SK-N-SH (cell line): ENCODE measurements at regions not wholly inside any gene's neighbourhood (a gene's known extent, or its start where the extent isn't known, plus 50 kb on each side); places are given as distances from the start of the nearest gene placed in this dataset.

Experiments used
- CTCF ChIA-PET: fragments of 300-600, 350-600 bp; formaldehyde crosslinking; extraction: SDS; loops from one replicate; lab custom pipeline; 2021; lab: Yijun Ruan, JAX
- POLR2A ChIA-PET: fragments of 350-600 bp; sonication (Branson Sonifier 250); formaldehyde crosslinking; extraction: SDS; loops from one replicate; lab custom pipeline; 2020; ENCODE audit warnings: antibody characterized with exemption, inconsistent platforms; lab: Yijun Ruan, JAX
- DNase-seq: peaks from one replicate; pipeline ENCODE4 v3.0.0; 2012
- H2AFZ ChIP-seq: fragments of 200-600 bp; sonication (generic); 2 replicates; pipeline ENCODE4 v1.8.1; 2016; ENCODE audit warnings: antibody characterized with exemption, mild to moderate bottlenecking, low read depth
- H3F3A ChIP-seq: fragments of 200-600 bp; sonication (generic); replicated peaks from 2 replicates; pipeline ENCODE3; 2016; ENCODE audit warnings: antibody characterized with exemption, mild to moderate bottlenecking; ENCODE audit not compliant: insufficient read depth
- H3K27ac ChIP-seq, 2 experiments: fragments of 200-500 bp in 1 of 2; fragments of 200-600 bp in 1 of 2; sonication (Bioruptor generic) in 1 of 2; sonication (generic), shearing (Covaris generic) in 1 of 2; 2 replicates each; pipeline versions ENCODE4 v1.5.1 to v1.6.1; 2014 to 2016; ENCODE audit warnings: low read depth in 2 of 2, inconsistent platforms in 1 of 2, low read length in 1 of 2, mild to moderate bottlenecking in 1 of 2, mixed read lengths in 1 of 2
- H3K27me3 ChIP-seq: fragments of 200-600 bp; sonication (generic), shearing (Covaris generic); 2 replicates; pipeline ENCODE4 v1.6.1; 2016; ENCODE audit warnings: mixed run types; ENCODE audit not compliant: insufficient read depth
- H3K36me3 ChIP-seq, 2 experiments: fragments of 200-500 bp in 1 of 2; fragments of 200-600 bp in 1 of 2; sonication (Bioruptor generic) in 1 of 2; sonication (generic) in 1 of 2; replicated peaks in 1 of 2; 2 replicates each; pipeline versions ENCODE3 to v1.5.1; 2014 to 2016; ENCODE audit warnings: low read length in 1 of 2, mild to moderate bottlenecking in 1 of 2; ENCODE audit not compliant: insufficient read depth in 2 of 2, control insufficient read depth in 1 of 2
- H3K4me1 ChIP-seq, 2 experiments: fragments of 200-500 bp in 1 of 2; fragments of 200-600 bp in 1 of 2; sonication (Bioruptor generic) in 1 of 2; sonication (generic), shearing (Covaris generic) in 1 of 2; 2 replicates each; pipeline versions ENCODE4 v1.5.1 to v1.6.1; 2014 to 2016; ENCODE audit warnings: low read depth in 1 of 2, low read length in 1 of 2, mixed run types in 1 of 2; ENCODE audit not compliant: insufficient read depth in 2 of 2, control insufficient read depth in 1 of 2
- H3K4me2 ChIP-seq: fragments of 200-600 bp; sonication (generic), shearing (Covaris generic); 2 replicates; pipeline ENCODE4 v1.6.1; 2017; ENCODE audit warnings: mixed run types
- H3K4me3 ChIP-seq, 2 experiments: fragments of 200-500 bp in 1 of 2; fragments of 200-600 bp in 1 of 2; sonication (Bioruptor generic) in 1 of 2; sonication (generic), shearing (Covaris generic) in 1 of 2; 2 replicates each; pipeline versions ENCODE4 v1.5.1 to v1.8.1; 2014 to 2016; ENCODE audit warnings: low read depth in 2 of 2, inconsistent platforms in 1 of 2, low read length in 1 of 2, mild to moderate bottlenecking in 1 of 2, mixed read lengths in 1 of 2, moderate library complexity in 1 of 2
- H3K79me2 ChIP-seq: fragments of 200-600 bp; sonication (generic); 2 replicates; pipeline ENCODE4 v1.8.1; 2017; ENCODE audit warnings: mild to moderate bottlenecking; ENCODE audit not compliant: insufficient read depth
- H3K9ac ChIP-seq: fragments of 200-600 bp; sonication (generic); 2 replicates; pipeline ENCODE4 v1.6.1; 2017; ENCODE audit warnings: mixed run types
- H3K9me2 ChIP-seq: fragments of 200-600 bp; sonication (generic); 2 replicates; pipeline ENCODE4 v1.6.1; 2017; ENCODE audit warnings: mixed run types
- H3K9me3 ChIP-seq: fragments of 200-600 bp; sonication (generic); 2 replicates; pipeline ENCODE4 v1.6.1; 2017; ENCODE audit warnings: mixed run types, mild to moderate bottlenecking, moderate library complexity
- H4K20me1 ChIP-seq: fragments of 200-600 bp; sonication (generic); 2 replicates; pipeline ENCODE4 v1.6.1; 2017; ENCODE audit warnings: mild to moderate bottlenecking, mixed run types; ENCODE audit not compliant: insufficient read depth
- CTCF ChIP-seq: fragments of 200-600 bp; sonication (generic); IDR thresholded peaks from 2 replicates; pipeline ENCODE4 v1.6.1; 2017; ENCODE audit warnings: antibody characterized with exemption, mild to moderate bottlenecking, moderate library complexity
- ELF1 ChIP-seq: IDR thresholded peaks from 2 replicates; pipeline ENCODE4 v1.4.0; 2012
- EZH2phosphoT487 ChIP-seq: fragments of 200-600 bp; sonication (generic); IDR thresholded peaks from 2 replicates; pipeline ENCODE4 v1.6.1; 2017; ENCODE audit warnings: low read depth, mixed run types, mild to moderate bottlenecking, antibody characterized with exemption, moderate library complexity, borderline replicate concordance
- GABPA ChIP-seq: IDR thresholded peaks from 2 replicates; pipeline ENCODE4 v1.4.0; 2012; ENCODE audit warnings: low read depth, mild to moderate bottlenecking
- GATA2 ChIP-seq: sonication (generic); formaldehyde crosslinking; IDR thresholded peaks from 2 replicates; pipeline ENCODE4 v1.5.0; 2020; ENCODE audit warnings: mild to moderate bottlenecking, missing genetic modification reagents
- JUND ChIP-seq: IDR thresholded peaks from 2 replicates; pipeline ENCODE4 v1.4.0; 2012
- RAD21 ChIP-seq: IDR thresholded peaks from 2 replicates; pipeline ENCODE4 v1.6.1; 2012; ENCODE audit warnings: mild to moderate bottlenecking, low read length
- RCOR1 ChIP-seq: fragments of 150-350 bp; IDR thresholded peaks from 2 replicates; pipeline ENCODE4 v1.6.1; 2017; ENCODE audit warnings: antibody characterized with exemption, low read length
- SMC3 ChIP-seq: IDR thresholded peaks from 2 replicates; pipeline ENCODE4 v1.6.1; 2012; ENCODE audit warnings: low read depth, low read length, improper control_type of control experiment
- TAF1 ChIP-seq: IDR thresholded peaks from 2 replicates; pipeline ENCODE4 v1.6.1; 2012; ENCODE audit warnings: low read depth, mild to moderate bottlenecking, low read length, moderate library complexity, borderline replicate concordance
- TCF12 ChIP-seq: IDR thresholded peaks from 2 replicates; pipeline ENCODE4 v1.4.0; 2012
- TEAD4 ChIP-seq: IDR thresholded peaks from 2 replicates; pipeline ENCODE4 v1.4.0; 2012; ENCODE audit warnings: mild to moderate bottlenecking, borderline replicate concordance; ENCODE audit not compliant: insufficient read depth
- YY1 ChIP-seq: IDR thresholded peaks from 2 replicates; pipeline ENCODE4 v1.4.0; 2012; ENCODE audit warnings: low read depth, mild to moderate bottlenecking
- WGBS: methylation state at CpG from one replicate; pipeline ENCODE4 v1.1.6; 2017; ENCODE audit warnings: low lambda C conversion rate; 5-methylcytosine and 5-hydroxymethylcytosine counted together
- TF ChIP-seq, protein P1 (sequence below): IDR thresholded peaks from 2 replicates; pipeline ENCODE4 v1.6.1; 2012; ENCODE audit warnings: mild to moderate bottlenecking, low read depth, low read length, moderate library complexity
- TF ChIP-seq, protein P2 (sequence below): IDR thresholded peaks from 2 replicates; pipeline ENCODE4 v1.4.0; 2012; ENCODE audit warnings: low read depth, borderline replicate concordance
- TF ChIP-seq, protein P3 (sequence below): IDR thresholded peaks from 2 replicates; pipeline ENCODE4 v1.4.0; 2012; ENCODE audit warnings: low read depth, borderline replicate concordance

DNA sequence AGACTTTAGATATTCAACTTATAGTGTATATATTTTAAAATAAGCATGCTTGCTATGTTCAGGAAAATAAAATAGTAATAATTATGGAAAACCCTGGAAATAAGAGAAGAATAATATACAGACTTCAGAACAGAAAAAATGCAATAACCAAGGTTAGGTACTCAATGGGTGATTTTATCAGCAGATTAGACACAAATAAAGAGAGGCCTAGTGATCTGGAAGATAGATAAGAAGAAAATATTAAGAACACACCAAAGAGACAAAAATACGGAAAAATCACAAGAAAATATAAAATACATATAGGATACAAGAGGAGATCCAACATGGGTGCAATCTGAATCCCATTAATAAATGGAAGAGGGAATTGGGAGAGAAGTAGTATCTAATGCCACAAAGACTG lies 1348.5 kb upstream of the WWC1 start:
- Histone ChIP-seq H3K9me3 (0 out of 2 replicates have a peak, but pooled peaks cover 4% of the 10 kb centered on the region), H3K79me2 (no peaks in the 10 kb centered on the region), H3K27ac (no peak overlapping the region), H3K27me3 (no peaks in the 10 kb centered on the region), H3K4me2 (no peak overlapping the region), H3K9me2 (no peaks in the 10 kb centered on the region), H2AFZ (no peak overlapping the region), H3K4me1 (no peaks in the 10 kb centered on the region), H3K9ac (no peak overlapping the region), H3K4me3 (no peak overlapping the region), H3K36me3 (no peaks in the 10 kb centered on the region), H4K20me1 (no peaks in the 10 kb centered on the region), H3F3A (no peaks in the 10 kb centered on the region)
- WGBS: 45% methylated on average over 1 of the region's 1 CpG
- ChIA-PET POLR2A (no interaction called here), CTCF (no interaction called here)
- TF ChIP-seq EZH2phosphoT487: no peak
- TF ChIP-seq TEAD4: no peak
- no peak for TF ChIP-seq RCOR1
- TF ChIP-seq, protein P1, sequence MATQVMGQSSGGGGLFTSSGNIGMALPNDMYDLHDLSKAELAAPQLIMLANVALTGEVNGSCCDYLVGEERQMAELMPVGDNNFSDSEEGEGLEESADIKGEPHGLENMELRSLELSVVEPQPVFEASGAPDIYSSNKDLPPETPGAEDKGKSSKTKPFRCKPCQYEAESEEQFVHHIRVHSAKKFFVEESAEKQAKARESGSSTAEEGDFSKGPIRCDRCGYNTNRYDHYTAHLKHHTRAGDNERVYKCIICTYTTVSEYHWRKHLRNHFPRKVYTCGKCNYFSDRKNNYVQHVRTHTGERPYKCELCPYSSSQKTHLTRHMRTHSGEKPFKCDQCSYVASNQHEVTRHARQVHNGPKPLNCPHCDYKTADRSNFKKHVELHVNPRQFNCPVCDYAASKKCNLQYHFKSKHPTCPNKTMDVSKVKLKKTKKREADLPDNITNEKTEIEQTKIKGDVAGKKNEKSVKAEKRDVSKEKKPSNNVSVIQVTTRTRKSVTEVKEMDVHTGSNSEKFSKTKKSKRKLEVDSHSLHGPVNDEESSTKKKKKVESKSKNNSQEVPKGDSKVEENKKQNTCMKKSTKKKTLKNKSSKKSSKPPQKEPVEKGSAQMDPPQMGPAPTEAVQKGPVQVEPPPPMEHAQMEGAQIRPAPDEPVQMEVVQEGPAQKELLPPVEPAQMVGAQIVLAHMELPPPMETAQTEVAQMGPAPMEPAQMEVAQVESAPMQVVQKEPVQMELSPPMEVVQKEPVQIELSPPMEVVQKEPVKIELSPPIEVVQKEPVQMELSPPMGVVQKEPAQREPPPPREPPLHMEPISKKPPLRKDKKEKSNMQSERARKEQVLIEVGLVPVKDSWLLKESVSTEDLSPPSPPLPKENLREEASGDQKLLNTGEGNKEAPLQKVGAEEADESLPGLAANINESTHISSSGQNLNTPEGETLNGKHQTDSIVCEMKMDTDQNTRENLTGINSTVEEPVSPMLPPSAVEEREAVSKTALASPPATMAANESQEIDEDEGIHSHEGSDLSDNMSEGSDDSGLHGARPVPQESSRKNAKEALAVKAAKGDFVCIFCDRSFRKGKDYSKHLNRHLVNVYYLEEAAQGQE: no peak
- no peak for TF ChIP-seq GABPA
- no peak for TF ChIP-seq GATA2 (CRISPR knock-in tag)
- TF ChIP-seq SMC3: no peak
- no peak for TF ChIP-seq ELF1
- TF ChIP-seq JUND: no peak
- TF ChIP-seq, protein P2, sequence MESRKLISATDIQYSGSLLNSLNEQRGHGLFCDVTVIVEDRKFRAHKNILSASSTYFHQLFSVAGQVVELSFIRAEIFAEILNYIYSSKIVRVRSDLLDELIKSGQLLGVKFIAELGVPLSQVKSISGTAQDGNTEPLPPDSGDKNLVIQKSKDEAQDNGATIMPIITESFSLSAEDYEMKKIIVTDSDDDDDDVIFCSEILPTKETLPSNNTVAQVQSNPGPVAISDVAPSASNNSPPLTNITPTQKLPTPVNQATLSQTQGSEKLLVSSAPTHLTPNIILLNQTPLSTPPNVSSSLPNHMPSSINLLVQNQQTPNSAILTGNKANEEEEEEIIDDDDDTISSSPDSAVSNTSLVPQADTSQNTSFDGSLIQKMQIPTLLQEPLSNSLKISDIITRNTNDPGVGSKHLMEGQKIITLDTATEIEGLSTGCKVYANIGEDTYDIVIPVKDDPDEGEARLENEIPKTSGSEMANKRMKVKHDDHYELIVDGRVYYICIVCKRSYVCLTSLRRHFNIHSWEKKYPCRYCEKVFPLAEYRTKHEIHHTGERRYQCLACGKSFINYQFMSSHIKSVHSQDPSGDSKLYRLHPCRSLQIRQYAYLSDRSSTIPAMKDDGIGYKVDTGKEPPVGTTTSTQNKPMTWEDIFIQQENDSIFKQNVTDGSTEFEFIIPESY: no peak
- no peak for TF ChIP-seq CTCF
- TF ChIP-seq, protein P3, sequence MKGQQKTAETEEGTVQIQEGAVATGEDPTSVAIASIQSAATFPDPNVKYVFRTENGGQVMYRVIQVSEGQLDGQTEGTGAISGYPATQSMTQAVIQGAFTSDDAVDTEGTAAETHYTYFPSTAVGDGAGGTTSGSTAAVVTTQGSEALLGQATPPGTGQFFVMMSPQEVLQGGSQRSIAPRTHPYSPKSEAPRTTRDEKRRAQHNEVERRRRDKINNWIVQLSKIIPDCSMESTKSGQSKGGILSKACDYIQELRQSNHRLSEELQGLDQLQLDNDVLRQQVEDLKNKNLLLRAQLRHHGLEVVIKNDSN: no peak
- TF ChIP-seq TAF1: no peak
- no peak for TF ChIP-seq YY1
- no peak for TF ChIP-seq TCF12
- TF ChIP-seq RAD21: no peak
- no peak for DNase-seq
